ENCODE measurements at regions not wholly inside any gene's neighbourhood (a gene's known extent, or its start where the extent isn't known, plus 50 kb on each side); places are given as distances from the start of the nearest gene placed in this dataset.

DNA sequence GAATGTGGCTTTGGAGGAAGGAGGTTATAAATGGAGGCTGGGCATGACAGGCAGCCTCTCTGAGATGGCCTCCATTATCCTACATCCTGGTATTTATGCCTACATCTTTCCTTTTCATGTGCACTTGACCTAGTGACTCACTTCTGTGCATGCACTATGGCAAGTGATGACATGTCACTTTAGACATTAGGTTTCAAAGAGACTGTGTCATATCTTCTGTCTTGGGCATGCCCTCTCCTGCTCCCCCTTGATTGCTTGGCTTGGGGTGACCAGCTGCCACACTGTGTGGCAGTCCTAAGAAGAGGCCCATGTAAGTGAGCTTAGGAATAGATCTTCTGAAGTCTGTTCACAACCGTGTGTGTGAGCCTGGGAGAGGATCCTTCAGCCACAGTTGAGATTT is 472.8 kb downstream of the FGF9 start:
- Histone ChIP-seq H3K4me3 (ENCODE audit: low read depth, low read length, poor library complexity, severe bottlenecking) (no peak overlapping the region), H3K36me3 (ENCODE audit: insufficient read depth, low read length) (no peaks in the 10 kb centered on the region), H3F3A (ENCODE audit: insufficient read depth, low read length) (no peaks in the 10 kb centered on the region), H4K20me1 (ENCODE audit: insufficient read depth, low read length) (no peaks in the 10 kb centered on the region), H3K27me3 (ENCODE audit: insufficient read depth, low read length) (no peaks in the 10 kb centered on the region), H3K4me2 (ENCODE audit: low read length) (no peak overlapping the region), H3K4me1 (ENCODE audit: insufficient read depth, low read length, severe bottlenecking) (no peaks in the 10 kb centered on the region), H3K9me3 (ENCODE audit: low read length) (no peaks in the 10 kb centered on the region), H2AFZ (ENCODE audit: low read length) (no peak overlapping the region), H3K9me2 (ENCODE audit: low read depth, low read length) (no peaks in the 10 kb centered on the region), H3K9ac (ENCODE audit: low read length) (no peak overlapping the region), H3K27ac (ENCODE audit: low read depth, low read length, poor library complexity, severe bottlenecking) (no peak overlapping the region), H3K79me2 (ENCODE audit: insufficient read depth, low read length) (no peaks in the 10 kb centered on the region)
- TF ChIP-seq, protein P1, sequence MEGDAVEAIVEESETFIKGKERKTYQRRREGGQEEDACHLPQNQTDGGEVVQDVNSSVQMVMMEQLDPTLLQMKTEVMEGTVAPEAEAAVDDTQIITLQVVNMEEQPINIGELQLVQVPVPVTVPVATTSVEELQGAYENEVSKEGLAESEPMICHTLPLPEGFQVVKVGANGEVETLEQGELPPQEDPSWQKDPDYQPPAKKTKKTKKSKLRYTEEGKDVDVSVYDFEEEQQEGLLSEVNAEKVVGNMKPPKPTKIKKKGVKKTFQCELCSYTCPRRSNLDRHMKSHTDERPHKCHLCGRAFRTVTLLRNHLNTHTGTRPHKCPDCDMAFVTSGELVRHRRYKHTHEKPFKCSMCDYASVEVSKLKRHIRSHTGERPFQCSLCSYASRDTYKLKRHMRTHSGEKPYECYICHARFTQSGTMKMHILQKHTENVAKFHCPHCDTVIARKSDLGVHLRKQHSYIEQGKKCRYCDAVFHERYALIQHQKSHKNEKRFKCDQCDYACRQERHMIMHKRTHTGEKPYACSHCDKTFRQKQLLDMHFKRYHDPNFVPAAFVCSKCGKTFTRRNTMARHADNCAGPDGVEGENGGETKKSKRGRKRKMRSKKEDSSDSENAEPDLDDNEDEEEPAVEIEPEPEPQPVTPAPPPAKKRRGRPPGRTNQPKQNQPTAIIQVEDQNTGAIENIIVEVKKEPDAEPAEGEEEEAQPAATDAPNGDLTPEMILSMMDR (IDR thresholded peaks at IDR 0.05; ENCODE audit: low read length), result no peak
- TF ChIP-seq EZH2 (IDR thresholded peaks at IDR 0.05; ENCODE audit: borderline replicate concordance, low read length), result no peak

DNA sequence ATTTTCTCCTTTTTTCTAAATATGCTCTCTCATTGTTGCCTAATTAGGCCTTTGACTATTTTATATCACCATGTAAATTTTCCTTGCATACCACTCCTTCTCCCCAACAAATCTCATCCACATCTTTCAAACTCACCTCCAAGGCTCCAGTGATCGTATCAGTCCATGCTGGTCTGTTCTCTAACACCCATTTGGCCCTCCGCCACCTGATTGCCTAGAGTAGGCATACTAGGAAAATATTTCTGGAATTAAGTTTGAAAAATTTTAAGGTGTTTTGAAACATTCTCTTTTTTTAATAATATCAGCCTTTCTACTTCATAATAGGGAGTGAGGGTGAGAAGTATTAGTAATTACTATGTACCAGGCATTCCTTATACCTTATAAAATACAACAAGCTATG is 473.9 kb downstream of the FGF9 start:
- Histone ChIP-seq H3K4me3 (ENCODE audit: low read depth, low read length, poor library complexity, severe bottlenecking) (no peak overlapping the region), H3K36me3 (ENCODE audit: insufficient read depth, low read length) (no peaks in the 10 kb centered on the region), H4K20me1 (ENCODE audit: insufficient read depth, low read length) (no peaks in the 10 kb centered on the region), H3K79me2 (ENCODE audit: insufficient read depth, low read length) (no peaks in the 10 kb centered on the region), H3K4me1 (ENCODE audit: insufficient read depth, low read length, severe bottlenecking) (no peaks in the 10 kb centered on the region), H3K9me2 (ENCODE audit: low read depth, low read length) (no peaks in the 10 kb centered on the region), H3K27ac (ENCODE audit: low read depth, low read length, poor library complexity, severe bottlenecking) (no peak overlapping the region), H3K4me2 (ENCODE audit: low read length) (no peak overlapping the region), H3K27me3 (ENCODE audit: insufficient read depth, low read length) (no peaks in the 10 kb centered on the region), H2AFZ (ENCODE audit: low read length) (no peak overlapping the region), H3K9me3 (ENCODE audit: low read length) (no peaks in the 10 kb centered on the region), H3F3A (ENCODE audit: insufficient read depth, low read length) (no peaks in the 10 kb centered on the region), H3K9ac (ENCODE audit: low read length) (no peak overlapping the region)
- no peak for TF ChIP-seq EZH2 (IDR thresholded peaks at IDR 0.05; ENCODE audit: borderline replicate concordance, low read length)
- TF ChIP-seq, protein P1 (IDR thresholded peaks at IDR 0.05; ENCODE audit: low read length), result no peak

DNA sequence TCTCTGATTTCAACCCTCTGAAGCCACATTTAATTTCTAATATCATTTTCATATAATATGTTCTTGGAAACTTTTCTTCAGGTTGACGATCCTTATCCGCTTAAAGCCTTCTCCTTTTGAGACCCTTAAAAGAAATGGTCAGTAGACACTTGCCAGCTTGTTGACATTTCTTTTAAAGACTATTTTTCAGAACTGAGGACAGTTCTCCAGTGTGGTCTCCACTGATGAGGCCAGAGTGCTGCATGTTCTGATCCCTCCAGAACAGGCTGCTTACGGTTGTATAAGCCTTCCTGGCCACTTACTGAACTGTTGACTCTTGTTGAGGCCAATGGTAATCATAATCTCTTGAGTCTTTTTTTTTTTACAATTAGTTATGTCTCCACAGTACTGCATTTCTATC is 477.3 kb downstream of the FGF9 start:
- Histone ChIP-seq H2AFZ (ENCODE audit: low read length) (no peak overlapping the region), H3K27ac (ENCODE audit: low read depth, low read length, poor library complexity, severe bottlenecking) (no peak overlapping the region), H3K79me2 (ENCODE audit: insufficient read depth, low read length) (no peaks in the 10 kb centered on the region), H4K20me1 (ENCODE audit: insufficient read depth, low read length) (no peaks in the 10 kb centered on the region), H3K4me3 (ENCODE audit: low read depth, low read length, poor library complexity, severe bottlenecking) (no peak overlapping the region), H3K4me2 (ENCODE audit: low read length) (no peak overlapping the region), H3K9me2 (ENCODE audit: low read depth, low read length) (no peaks in the 10 kb centered on the region), H3K4me1 (ENCODE audit: insufficient read depth, low read length, severe bottlenecking) (no peaks in the 10 kb centered on the region), H3F3A (ENCODE audit: insufficient read depth, low read length) (no peaks in the 10 kb centered on the region), H3K36me3 (ENCODE audit: insufficient read depth, low read length) (no peaks in the 10 kb centered on the region), H3K9me3 (ENCODE audit: low read length) (no peaks in the 10 kb centered on the region), H3K27me3 (ENCODE audit: insufficient read depth, low read length) (no peaks in the 10 kb centered on the region), H3K9ac (ENCODE audit: low read length) (no peak overlapping the region)
- TF ChIP-seq EZH2 (IDR thresholded peaks at IDR 0.05; ENCODE audit: borderline replicate concordance, low read length), result no peak
- TF ChIP-seq, protein P1 (IDR thresholded peaks at IDR 0.05; ENCODE audit: low read length), result no peak
